Femur (tissue), 1 donor: ENCODE measurements at regions not wholly inside any gene's neighbourhood (a gene's known extent, or its start where the extent isn't known, plus 50 kb on each side); places are given as distances from the start of the nearest gene placed in this dataset.
"Not testable (repeated sequence)": the region's sequence is repeated elsewhere in the genome, so short reads cannot be mapped to it uniquely, and the experiment has no call there.

ENCODE experiments used
- DNase-seq: peaks from one replicate; pipeline ENCODE4 v3.0.0-alpha.2; 2017

- no peak for DNase-seq
Observed at GRCh38 chr18:24567199-24567598, 106.8 kb downstream of the HRH4 start.

GRCh38 chr18:24570716-24571115 lies 110.3 kb downstream of the HRH4 start:
- DNase-seq = no peak

GRCh38 chr18:24582771-24583170 lies 122.3 kb downstream of the HRH4 start:
- DNase-seq = no peak

GRCh38 chr18:24584205-24584604 lies 123.8 kb downstream of the HRH4 start:
- no peak for DNase-seq

GRCh38 chr18:24584813-24585212 lies 124.4 kb downstream of the HRH4 start:
- DNase-seq = no peak

GRCh38 chr18:24585996-24586566 lies 125.6 kb downstream of the HRH4 start:
- no peak for DNase-seq

GRCh38 chr18:24586662-24587360 lies 126.4 kb downstream of the HRH4 start:
- DNase-seq = no peak

GRCh38 chr18:24588440-24588839 lies 128.0 kb downstream of the HRH4 start:
- DNase-seq = no peak

GRCh38 chr18:24590946-24591345 lies 130.5 kb downstream of the HRH4 start:
- no peak for DNase-seq

- no peak for DNase-seq
Observed at GRCh38 chr18:24593401-24593800, 133.0 kb downstream of the HRH4 start.

- DNase-seq = no peak
Observed at GRCh38 chr18:24593886-24594285, 133.4 kb downstream of the HRH4 start.

GRCh38 chr18:24595561-24596031 lies 135.2 kb downstream of the HRH4 start:
- no peak for DNase-seq

- no peak for DNase-seq
Observed at GRCh38 chr18:24600076-24600654, 139.7 kb downstream of the HRH4 start.

- DNase-seq = no peak
Observed at GRCh38 chr18:24601585-24601984, 141.1 kb downstream of the HRH4 start.

GRCh38 chr18:24602201-24602600 lies 141.8 kb downstream of the HRH4 start:
- no peak for DNase-seq

- no peak for DNase-seq
Observed at GRCh38 chr18:24603151-24603550, 142.7 kb downstream of the HRH4 start.

- no peak for DNase-seq
Observed at GRCh38 chr18:24605444-24605843, 145.0 kb downstream of the HRH4 start.

GRCh38 chr18:24609254-24609653 lies 148.8 kb downstream of the HRH4 start:
- no peak for DNase-seq

GRCh38 chr18:24611075-24611474 lies 150.6 kb downstream of the HRH4 start:
- DNase-seq = no peak

- no peak for DNase-seq
Observed at GRCh38 chr18:24613896-24614640, 153.6 kb downstream of the HRH4 start.

- no peak for DNase-seq
Observed at GRCh38 chr18:24616653-24617052, 156.2 kb downstream of the HRH4 start.

- not testable (repeated sequence) for DNase-seq
Observed at GRCh38 chr18:24624421-24624820, 164.0 kb downstream of the HRH4 start.

- no peak for DNase-seq
Observed at GRCh38 chr18:24627644-24628315, 167.3 kb downstream of the HRH4 start.
